Adipocyte (in vitro differentiated cells): ENCODE measurements at regions not wholly inside any gene's neighbourhood (a gene's known extent, or its start where the extent isn't known, plus 50 kb on each side); places are given as distances from the start of the nearest gene placed in this dataset.
"Not testable (repeated sequence)": the region's sequence is repeated elsewhere in the genome, so short reads cannot be mapped to it uniquely, and the experiment has no call there.

Experiments used
- DNase-seq: peaks from one replicate; pipeline ENCODE4 v3.0.0-alpha.2; 2015; ENCODE audit warnings: low read depth
- H3K27me3 ChIP-seq: replicated peaks from 2 replicates; pipeline ENCODE4 v1.7.0; 2013; ENCODE audit warnings: mild to moderate bottlenecking, low read length, moderate library complexity; ENCODE audit not compliant: control insufficient read depth, insufficient read depth
- H3K36me3 ChIP-seq: 2 replicates; pipeline ENCODE4 v1.7.0; 2013; ENCODE audit warnings: low read length, mild to moderate bottlenecking, moderate library complexity; ENCODE audit not compliant: control insufficient read depth, insufficient read depth, severe bottlenecking
- H3K4me1 ChIP-seq: 2 replicates; pipeline ENCODE4 v1.7.0; 2013; ENCODE audit warnings: mild to moderate bottlenecking, low read length, moderate library complexity; ENCODE audit not compliant: control insufficient read depth, insufficient read depth
- H3K4me3 ChIP-seq: 2 replicates; pipeline ENCODE4 v1.7.0; 2013; ENCODE audit warnings: mild to moderate bottlenecking, low read length, moderate library complexity
- H3K9ac ChIP-seq: 2 replicates; pipeline ENCODE4 v1.7.0; 2013; ENCODE audit warnings: mild to moderate bottlenecking, low read length, moderate library complexity
- H3K9me3 ChIP-seq: 2 replicates; pipeline ENCODE4 v1.7.0; 2013; ENCODE audit warnings: mild to moderate bottlenecking, low read length, moderate library complexity; ENCODE audit not compliant: control insufficient read depth

DNA sequence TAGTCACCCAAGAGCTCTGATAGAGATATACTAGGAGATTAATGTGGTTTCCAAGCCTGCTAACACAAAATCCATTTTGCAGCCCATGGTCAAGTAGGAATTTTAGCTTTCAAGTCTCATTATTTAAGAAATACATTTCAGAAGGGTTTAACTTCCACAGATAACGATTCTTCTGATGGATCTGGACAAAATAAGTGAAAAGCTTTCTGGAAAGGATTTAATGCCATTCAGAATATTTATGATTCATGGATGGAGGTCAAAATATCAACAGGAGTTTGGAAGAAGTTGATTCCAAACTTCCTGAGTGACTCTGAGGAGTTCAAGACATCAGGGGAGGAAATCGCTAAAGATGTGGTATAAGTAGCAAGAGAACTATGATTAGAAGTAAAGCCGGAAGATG, 214.6 kb downstream of the ATXN7L3B start:
- no peaks in the 10 kb centered on the region for H3K9me3 ChIP-seq
- no peak overlapping the region for H3K9ac ChIP-seq
- no peak for DNase-seq
- no peak overlapping the region for H3K4me3 ChIP-seq
- no peaks in the 10 kb centered on the region for H3K4me1 ChIP-seq
- H3K27me3 ChIP-seq = no peaks in the 10 kb centered on the region
- H3K36me3 ChIP-seq = no peaks in the 10 kb centered on the region

DNA sequence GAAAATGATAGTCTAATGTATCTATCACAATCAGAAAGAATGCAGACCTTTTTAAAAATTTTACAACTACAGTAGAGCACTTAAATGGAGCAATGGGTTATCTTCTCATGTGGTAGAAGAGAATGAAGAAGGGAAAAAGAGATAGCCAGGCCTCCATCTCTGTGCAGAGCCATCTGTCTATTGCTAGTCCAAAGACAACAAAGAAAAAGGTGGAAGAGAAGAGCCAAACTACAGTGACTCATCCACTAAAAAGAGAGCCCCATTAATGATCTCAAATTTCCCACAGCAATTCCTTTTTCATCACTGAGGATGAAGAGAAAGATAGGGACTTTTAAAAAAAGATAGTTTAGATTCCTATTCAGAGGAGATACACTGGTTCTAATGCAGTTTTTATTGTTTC, 232.9 kb downstream of the ATXN7L3B start:
- H3K9me3 ChIP-seq = no peaks in the 10 kb centered on the region
- H3K9ac ChIP-seq = no peak overlapping the region

GRCh38 chr12:74775276-74775675, 237.6 kb downstream of the ATXN7L3B start:
- no peaks in the 10 kb centered on the region for H3K27me3 ChIP-seq
- H3K9ac ChIP-seq = no peak overlapping the region
- no peaks in the 10 kb centered on the region for H3K36me3 ChIP-seq
- H3K4me1 ChIP-seq = peaks cover 3% of the 10 kb centered on the region
- no peak for DNase-seq
- no peak overlapping the region for H3K4me3 ChIP-seq
- no peaks in the 10 kb centered on the region for H3K9me3 ChIP-seq

More for the DNA sequence above, 232.9 kb downstream of the ATXN7L3B start:
- Histone ChIP-seq H3K4me1 (no peaks in the 10 kb centered on the region), H3K36me3 (no peaks in the 10 kb centered on the region), H3K4me3 (no peak overlapping the region), H3K27me3 (no peaks in the 10 kb centered on the region)
- DNase-seq = no peak

DNA sequence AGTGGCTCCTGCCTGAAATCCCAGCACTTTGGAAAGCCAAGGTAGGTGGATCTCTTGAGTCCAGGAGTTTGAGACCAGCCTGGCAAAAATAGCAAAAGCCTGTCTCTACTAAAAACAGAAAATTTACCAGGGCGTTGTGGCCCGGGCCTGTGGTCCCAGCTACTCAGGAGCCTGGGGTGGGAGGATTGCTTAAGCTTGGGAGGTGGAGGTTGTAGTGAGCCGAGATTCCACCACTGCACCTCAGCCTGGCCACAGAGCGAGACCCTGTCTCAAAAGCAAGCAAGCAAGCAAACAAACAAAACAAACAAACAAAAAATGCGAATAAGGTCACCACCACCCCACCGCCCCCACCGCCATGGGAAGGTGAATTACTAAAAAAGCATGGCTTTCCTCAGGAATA, 238.7 kb downstream of the ATXN7L3B start:
- Histone ChIP-seq H3K9ac (no peak overlapping the region), H3K36me3 (no peaks in the 10 kb centered on the region), H3K4me1 (peaks cover 8% of the 10 kb centered on the region), H3K9me3 (no peaks in the 10 kb centered on the region), H3K4me3 (no peak overlapping the region), H3K27me3 (no peaks in the 10 kb centered on the region)
- no peak for DNase-seq

DNA sequence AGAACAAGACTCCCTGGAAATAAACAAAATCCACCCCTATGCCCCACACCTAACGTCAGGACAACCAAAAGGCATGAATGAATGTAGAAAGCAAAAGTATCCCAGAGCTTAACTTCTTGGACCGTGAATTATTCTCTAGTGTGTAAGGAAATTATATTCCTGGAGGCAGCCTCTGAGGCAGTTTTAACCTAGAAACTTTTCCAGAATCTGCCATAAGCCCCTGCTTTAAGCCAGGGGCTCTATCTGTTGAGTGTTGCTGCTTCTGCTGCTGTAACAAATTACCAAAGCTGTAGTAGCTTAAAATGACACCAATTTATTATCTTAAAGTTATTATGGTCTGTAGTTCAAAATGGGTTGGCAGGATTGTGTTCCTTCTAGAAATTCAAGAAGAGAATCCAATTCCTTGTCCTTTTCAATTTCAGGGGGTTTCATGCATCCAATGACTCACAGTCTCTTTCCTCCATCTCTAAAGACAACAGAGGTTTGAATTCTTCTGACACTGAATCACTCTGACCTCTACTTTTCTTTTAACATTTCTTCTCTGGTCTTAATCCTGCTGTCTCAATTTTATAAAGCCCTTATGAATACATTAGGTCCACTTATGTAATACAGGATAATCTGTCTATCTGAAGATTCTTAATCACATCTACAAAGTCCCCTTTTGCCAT, 242.7 kb downstream of the ATXN7L3B start:
- Histone ChIP-seq H3K4me3 (no peak overlapping the region), H3K9ac (no peak overlapping the region), H3K36me3 (no peaks in the 10 kb centered on the region), H3K27me3 (no peaks in the 10 kb centered on the region), H3K4me1 (peaks cover 8% of the 10 kb centered on the region), H3K9me3 (no peaks in the 10 kb centered on the region)
- peak; percentile 80 for DNase-seq

- H3K4me3 ChIP-seq, H3K36me3 ChIP-seq, H3K4me1 ChIP-seq, H3K9ac ChIP-seq, H3K27me3 ChIP-seq, H3K9me3 ChIP-seq: not testable (repeated sequence)
- peak; percentile 9 for DNase-seq
These were observed 243.2 kb downstream of the ATXN7L3B start for GRCh38 chr12:74780850-74781241.

GRCh38 chr12:74781991-74782485, 244.4 kb downstream of the ATXN7L3B start:
- Histone ChIP-seq H3K9ac (no peak overlapping the region), H3K36me3 (no peaks in the 10 kb centered on the region), H3K4me3 (no peak overlapping the region), H3K4me1 (peaks cover 8% of the 10 kb centered on the region), H3K9me3 (no peaks in the 10 kb centered on the region), H3K27me3 (no peaks in the 10 kb centered on the region)
- DNase-seq = no peak

DNA sequence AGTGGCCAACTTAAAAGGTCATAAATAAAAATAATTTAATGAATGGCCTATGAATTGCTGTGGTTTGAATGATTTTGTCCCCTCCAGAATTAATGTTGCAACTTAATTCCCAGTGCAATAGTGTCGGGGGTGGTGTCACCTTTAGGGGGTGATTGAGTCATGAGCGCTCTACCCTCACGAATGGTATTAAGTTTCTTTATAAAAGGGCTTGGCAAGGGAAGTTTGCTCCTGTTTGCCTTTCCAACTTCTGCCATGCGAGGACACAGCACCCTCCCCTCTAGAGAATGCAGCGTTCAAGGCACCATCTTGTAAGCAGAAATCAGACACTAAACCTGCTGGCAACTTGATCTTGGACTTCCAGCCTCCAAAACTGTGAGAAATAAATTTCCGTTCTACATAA, 253.3 kb downstream of the ATXN7L3B start:
- Histone ChIP-seq H3K9ac (no peak overlapping the region), H3K4me3 (no peak overlapping the region), H3K27me3 (no peaks in the 10 kb centered on the region), H3K4me1 (no peaks in the 10 kb centered on the region), H3K36me3 (no peaks in the 10 kb centered on the region), H3K9me3 (no peaks in the 10 kb centered on the region)
- DNase-seq = no peak

DNA sequence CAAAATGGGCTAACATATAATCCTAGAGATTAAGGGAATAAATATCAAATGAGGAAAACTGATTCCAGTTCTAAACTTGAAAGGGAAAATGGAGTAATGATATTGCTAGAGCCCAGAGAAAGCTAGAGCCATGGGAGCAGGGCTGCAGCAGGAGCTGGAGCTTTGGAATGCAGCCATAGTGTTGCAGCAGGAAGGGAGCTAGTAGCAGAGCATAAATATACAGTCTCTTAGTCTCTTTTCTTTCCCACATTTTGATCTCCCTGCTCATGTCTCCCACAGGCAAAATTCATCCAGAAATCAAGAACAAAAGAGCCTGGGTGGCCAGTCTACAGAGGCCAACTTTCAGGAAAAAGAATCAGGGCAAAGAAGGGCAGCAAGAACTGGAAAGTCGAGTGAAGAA, 253.7 kb downstream of the ATXN7L3B start:
- H3K4me1 ChIP-seq = no peaks in the 10 kb centered on the region
- no peaks in the 10 kb centered on the region for H3K9me3 ChIP-seq
- no peak overlapping the region for H3K4me3 ChIP-seq
- no peak overlapping the region for H3K9ac ChIP-seq
- no peaks in the 10 kb centered on the region for H3K36me3 ChIP-seq
- no peaks in the 10 kb centered on the region for H3K27me3 ChIP-seq
- DNase-seq = peak; percentile 59

DNA sequence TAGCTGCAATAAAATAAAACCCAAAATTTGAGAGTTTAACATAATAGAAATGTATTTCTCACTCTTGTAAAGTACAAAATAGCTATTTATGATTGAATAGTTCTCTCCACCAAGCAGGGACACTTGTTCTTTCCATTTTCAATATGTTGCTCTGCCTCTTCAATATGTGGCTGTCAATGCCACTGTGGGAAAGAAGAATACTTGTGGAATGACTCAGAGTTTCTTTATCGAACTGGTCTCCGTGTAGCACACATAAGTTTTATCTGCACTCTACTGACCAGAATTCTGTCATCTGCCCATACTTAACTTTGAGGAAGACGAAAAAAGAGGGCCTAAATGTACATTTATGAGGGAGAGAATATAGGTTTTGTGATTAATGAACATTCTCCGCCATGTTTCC, 256.9 kb downstream of the ATXN7L3B start:
- no peaks in the 10 kb centered on the region for H3K36me3 ChIP-seq
- no peaks in the 10 kb centered on the region for H3K27me3 ChIP-seq
- DNase-seq = no peak
- no peaks in the 10 kb centered on the region for H3K4me1 ChIP-seq
- no peaks in the 10 kb centered on the region for H3K9me3 ChIP-seq
- H3K4me3 ChIP-seq = no peak overlapping the region
- no peak overlapping the region for H3K9ac ChIP-seq

- Histone ChIP-seq H3K36me3 (no peaks in the 10 kb centered on the region), H3K9me3 (no peaks in the 10 kb centered on the region), H3K4me1 (no peaks in the 10 kb centered on the region), H3K9ac (no peak overlapping the region), H3K4me3 (no peak overlapping the region), H3K27me3 (peaks cover 4% of the 10 kb centered on the region)
- DNase-seq = peak; percentile 44
These were observed 264.0 kb downstream of the ATXN7L3B start for GRCh38 chr12:74801625-74802024.
